ENCODE measurements at regions not wholly inside any gene's neighbourhood (a gene's known extent, or its start where the extent isn't known, plus 50 kb on each side); places are given as distances from the start of the nearest gene placed in this dataset.

DNA sequence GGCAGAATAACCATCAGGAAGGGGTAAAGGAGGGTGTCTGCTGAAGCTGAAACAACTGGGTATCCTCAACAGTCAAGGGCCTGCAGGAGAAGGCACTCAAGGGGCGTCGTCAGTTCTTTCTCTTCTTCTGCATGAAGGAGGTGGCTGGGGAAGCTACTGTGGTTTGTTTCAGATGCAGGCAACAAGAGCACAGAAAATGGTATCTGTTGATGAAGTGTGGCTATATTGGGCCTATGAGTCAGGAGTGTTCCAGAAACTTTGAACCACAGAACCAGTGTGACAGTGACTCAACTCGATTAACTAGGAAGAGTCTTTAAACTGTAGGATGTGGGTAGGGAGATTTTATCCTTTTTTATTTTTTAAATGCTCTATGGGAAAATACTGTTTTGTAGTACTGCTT lies 686.3 kb downstream of the FGF9 start (continued):
- TF ChIP-seq SP1 (IDR thresholded peaks at IDR 0.05; ENCODE audit: low read depth, low read length) (no peak), RFX5 (IDR thresholded peaks at IDR 0.05; ENCODE audit: borderline replicate concordance, low read depth, low read length) (no peak), JUND (IDR thresholded peaks at IDR 0.05; ENCODE audit: low read length) (no peak), KDM4A (IDR thresholded peaks at IDR 0.05; ENCODE audit: low read depth, low read length, severe bottlenecking) (no peak), PHF8 (conservative IDR thresholded peaks at IDR 0.05; ENCODE audit: low read depth, low read length) (no peak), SIX5 (IDR thresholded peaks at IDR 0.05; ENCODE audit: low read depth, low read length) (no peak), HDAC2 (IDR thresholded peaks at IDR 0.05; ENCODE audit: borderline replicate concordance in 1 of 2, low read depth in 2 of 2, low read length in 2 of 2) (no peak), CHD2 (IDR thresholded peaks at IDR 0.05; ENCODE audit: low read length) (no peak), CBX8 (IDR thresholded peaks at IDR 0.05; ENCODE audit: borderline replicate concordance, low read depth, low read length) (no peak), ZNF274 (IDR thresholded peaks at IDR 0.05; ENCODE audit: borderline replicate concordance, extremely low read depth, low read length) (no peak)
- TF ChIP-seq, protein P1, sequence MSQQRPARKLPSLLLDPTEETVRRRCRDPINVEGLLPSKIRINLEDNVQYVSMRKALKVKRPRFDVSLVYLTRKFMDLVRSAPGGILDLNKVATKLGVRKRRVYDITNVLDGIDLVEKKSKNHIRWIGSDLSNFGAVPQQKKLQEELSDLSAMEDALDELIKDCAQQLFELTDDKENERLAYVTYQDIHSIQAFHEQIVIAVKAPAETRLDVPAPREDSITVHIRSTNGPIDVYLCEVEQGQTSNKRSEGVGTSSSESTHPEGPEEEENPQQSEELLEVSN (IDR thresholded peaks at IDR 0.05) = no peak
